Suprapubic skin (tissue), 3 donors: ENCODE measurements at regions not wholly inside any gene's neighbourhood (a gene's known extent, or its start where the extent isn't known, plus 50 kb on each side); places are given as distances from the start of the nearest gene placed in this dataset.

Experiments
- EP300 ChIP-seq: sonication (generic); formaldehyde crosslinking; IDR thresholded peaks from one replicate; pipeline ENCODE4 v1.6.1; 2017; ENCODE audit warnings: antibody characterized with exemption
- POLR2A ChIP-seq, 2 donors: fragments of 450-650 bp; IDR thresholded peaks; one replicate each; pipeline ENCODE4 v1.6.1; 2017; ENCODE audit warnings: antibody characterized with exemption in 2 of 2, mild to moderate bottlenecking in 2 of 2, moderate library complexity in 2 of 2
- TF ChIP-seq, protein P1 (sequence below), 2 donors: fragments of 200-600 bp in 1 of 2; fragments of 450-650 bp in 1 of 2; sonication (generic) in 1 of 2; IDR thresholded peaks; one replicate each; pipeline ENCODE4 v1.5.1; 2016 to 2019; ENCODE audit warnings: antibody characterized with exemption in 2 of 2, mild to moderate bottlenecking in 1 of 2, moderate library complexity in 1 of 2

DNA sequence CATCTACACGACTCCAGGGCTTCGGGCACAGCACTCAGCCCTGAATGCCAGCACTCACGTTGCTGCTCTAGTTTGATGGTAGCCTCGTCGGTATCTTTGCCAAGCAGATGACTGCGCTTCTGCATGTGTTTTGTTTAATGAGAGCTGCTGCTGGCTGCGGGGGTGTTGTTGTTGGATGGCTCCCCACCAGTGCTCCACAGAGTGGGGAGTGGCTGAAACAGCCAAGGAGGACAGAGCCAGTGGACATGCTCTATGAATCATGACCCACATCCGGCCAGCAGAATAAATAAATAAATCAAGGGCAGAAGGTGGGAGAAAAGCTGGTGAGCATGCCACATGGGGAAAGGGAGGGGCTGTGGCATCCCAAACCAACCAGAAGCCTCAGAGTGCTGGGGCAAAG, 131.2 kb upstream of the SOX11 start:
- TF ChIP-seq POLR2A (IDR thresholded peaks at IDR 0.05): no peak
- TF ChIP-seq, protein P1, sequence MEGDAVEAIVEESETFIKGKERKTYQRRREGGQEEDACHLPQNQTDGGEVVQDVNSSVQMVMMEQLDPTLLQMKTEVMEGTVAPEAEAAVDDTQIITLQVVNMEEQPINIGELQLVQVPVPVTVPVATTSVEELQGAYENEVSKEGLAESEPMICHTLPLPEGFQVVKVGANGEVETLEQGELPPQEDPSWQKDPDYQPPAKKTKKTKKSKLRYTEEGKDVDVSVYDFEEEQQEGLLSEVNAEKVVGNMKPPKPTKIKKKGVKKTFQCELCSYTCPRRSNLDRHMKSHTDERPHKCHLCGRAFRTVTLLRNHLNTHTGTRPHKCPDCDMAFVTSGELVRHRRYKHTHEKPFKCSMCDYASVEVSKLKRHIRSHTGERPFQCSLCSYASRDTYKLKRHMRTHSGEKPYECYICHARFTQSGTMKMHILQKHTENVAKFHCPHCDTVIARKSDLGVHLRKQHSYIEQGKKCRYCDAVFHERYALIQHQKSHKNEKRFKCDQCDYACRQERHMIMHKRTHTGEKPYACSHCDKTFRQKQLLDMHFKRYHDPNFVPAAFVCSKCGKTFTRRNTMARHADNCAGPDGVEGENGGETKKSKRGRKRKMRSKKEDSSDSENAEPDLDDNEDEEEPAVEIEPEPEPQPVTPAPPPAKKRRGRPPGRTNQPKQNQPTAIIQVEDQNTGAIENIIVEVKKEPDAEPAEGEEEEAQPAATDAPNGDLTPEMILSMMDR (IDR thresholded peaks at IDR 0.05): no peak
- no peak for TF ChIP-seq EP300
